Heart left ventricle (tissue), 13 donors: ENCODE measurements at regions not wholly inside any gene's neighbourhood (a gene's known extent, or its start where the extent isn't known, plus 50 kb on each side); places are given as distances from the start of the nearest gene placed in this dataset.

Source experiments
- POLR2A ChIP-seq, 2 donors: fragments of 450-650 bp; IDR thresholded peaks; one replicate each; pipeline ENCODE4 v1.6.1; 2017; ENCODE audit warnings: antibody characterized with exemption in 2 of 2, mild to moderate bottlenecking in 2 of 2, moderate library complexity in 2 of 2
- TF ChIP-seq, protein P1 (sequence below), 12 donors: fragments of 200-600 bp; sonication (generic) in 4 of 12; IDR thresholded peaks; one replicate each; pipeline versions ENCODE4 v1.5.0 to v1.8.0; 2018 to 2022; ENCODE audit warnings: antibody characterized with exemption in 12 of 12, mild to moderate bottlenecking in 5 of 12
- donor health status: ischemic (EF 13 %, LVEDD 7.1; RV severe dilation, severe dysfunction).
- donor health status: DM: no; HTN: yes; CAD: no.
- donor health status: DM: no; HTN: no; CAD: no.
- donor health status: ischemic (EF 25% LVEDD 6.9; RV normal size, moderate dysfunction).
- donor health status: ischemic (EF 25% LVEDD 5.7; RV mildly dilated, moderate dysfunction).
- donor health status: ischemic (EF 35%, LVEDD 5.7; RV mildly dilated, moderate dysfunction).
- donor health status: nonischemic (EF 11% LVEDD 7.7; RV severe dilation, severe dysfunction).
- donor health status: DM: yes; HTN: yes; CAD: no.
- donor health status: PGD.
- donor health status: ischemic (EF 29% LVEDD 5.4; RV normal size, mild dysfunction).
- donor health status: nonischemic (EF 23%, LVEDD 6.1; RV moderate dilation, normal function).

DNA sequence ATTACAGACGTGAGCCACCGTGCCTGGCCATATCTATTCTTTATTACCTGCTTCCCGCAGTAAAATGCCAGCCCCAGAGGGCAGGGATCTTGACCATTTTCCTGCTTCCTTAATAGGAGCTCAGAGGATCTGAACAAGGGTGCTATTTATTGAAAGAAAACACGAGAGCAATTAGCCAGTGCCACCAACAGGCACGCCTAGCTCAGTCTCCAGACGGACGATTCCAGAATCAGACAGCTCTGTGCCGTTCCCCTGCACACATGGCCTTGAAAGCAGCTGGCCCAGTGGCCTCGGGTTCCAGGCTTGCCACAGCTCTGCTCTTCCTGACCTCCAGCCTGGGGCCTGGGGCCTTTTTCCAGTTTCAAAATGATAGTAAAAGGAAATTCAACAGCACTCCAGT is 135.2 kb upstream of the RFLNA start:
- TF ChIP-seq, protein P1, sequence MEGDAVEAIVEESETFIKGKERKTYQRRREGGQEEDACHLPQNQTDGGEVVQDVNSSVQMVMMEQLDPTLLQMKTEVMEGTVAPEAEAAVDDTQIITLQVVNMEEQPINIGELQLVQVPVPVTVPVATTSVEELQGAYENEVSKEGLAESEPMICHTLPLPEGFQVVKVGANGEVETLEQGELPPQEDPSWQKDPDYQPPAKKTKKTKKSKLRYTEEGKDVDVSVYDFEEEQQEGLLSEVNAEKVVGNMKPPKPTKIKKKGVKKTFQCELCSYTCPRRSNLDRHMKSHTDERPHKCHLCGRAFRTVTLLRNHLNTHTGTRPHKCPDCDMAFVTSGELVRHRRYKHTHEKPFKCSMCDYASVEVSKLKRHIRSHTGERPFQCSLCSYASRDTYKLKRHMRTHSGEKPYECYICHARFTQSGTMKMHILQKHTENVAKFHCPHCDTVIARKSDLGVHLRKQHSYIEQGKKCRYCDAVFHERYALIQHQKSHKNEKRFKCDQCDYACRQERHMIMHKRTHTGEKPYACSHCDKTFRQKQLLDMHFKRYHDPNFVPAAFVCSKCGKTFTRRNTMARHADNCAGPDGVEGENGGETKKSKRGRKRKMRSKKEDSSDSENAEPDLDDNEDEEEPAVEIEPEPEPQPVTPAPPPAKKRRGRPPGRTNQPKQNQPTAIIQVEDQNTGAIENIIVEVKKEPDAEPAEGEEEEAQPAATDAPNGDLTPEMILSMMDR (IDR thresholded peaks at IDR 0.05) = no peak
- no peak for TF ChIP-seq POLR2A (IDR thresholded peaks at IDR 0.05)
